GM19463 (cell line): ENCODE measurements at regions not wholly inside any gene's neighbourhood (a gene's known extent, or its start where the extent isn't known, plus 50 kb on each side); places are given as distances from the start of the nearest gene placed in this dataset.

Experiments
- ATAC-seq: cut with Tn5 transposase; IDR thresholded peaks from one replicate; pipeline ENCODE4 v1.9.1; 2021; ENCODE audit warnings: mild to moderate bottlenecking, moderate library complexity; ENCODE audit not compliant: unreplicated experiment

DNA sequence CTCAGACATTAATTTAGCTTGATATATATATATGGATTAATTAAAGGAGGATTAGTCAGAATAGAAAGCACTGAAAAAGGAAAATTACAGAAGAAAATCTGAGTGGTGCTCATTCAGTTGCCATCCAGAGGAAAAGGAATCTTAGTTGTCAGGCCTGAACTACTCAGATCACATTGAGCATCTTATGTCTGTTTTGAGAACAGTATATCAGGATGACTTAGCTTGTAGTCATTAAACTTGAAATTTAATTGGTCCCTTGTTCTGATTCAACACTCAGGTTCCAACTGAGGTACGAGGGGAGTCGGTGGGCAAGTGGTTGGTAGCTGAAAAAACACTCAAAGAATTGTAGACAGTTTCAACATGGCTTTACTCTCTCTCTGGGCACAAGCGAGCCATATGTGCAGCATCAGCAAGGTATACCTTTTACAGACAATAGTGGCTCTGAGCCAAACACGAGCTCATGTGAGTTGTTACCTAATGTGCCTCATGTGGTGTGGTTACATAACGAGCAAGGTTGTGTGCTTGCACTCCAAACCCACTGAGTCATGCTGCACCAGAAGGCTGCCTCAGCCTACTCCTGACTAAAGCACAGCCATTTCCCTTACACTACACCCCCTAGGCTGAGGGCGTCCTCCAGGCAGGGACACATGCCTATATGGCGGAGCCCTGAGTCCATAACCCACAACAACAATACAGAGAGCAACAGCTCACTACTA is 73.0 kb upstream of the HMGN3 start:
- ATAC-seq, result no peak

DNA sequence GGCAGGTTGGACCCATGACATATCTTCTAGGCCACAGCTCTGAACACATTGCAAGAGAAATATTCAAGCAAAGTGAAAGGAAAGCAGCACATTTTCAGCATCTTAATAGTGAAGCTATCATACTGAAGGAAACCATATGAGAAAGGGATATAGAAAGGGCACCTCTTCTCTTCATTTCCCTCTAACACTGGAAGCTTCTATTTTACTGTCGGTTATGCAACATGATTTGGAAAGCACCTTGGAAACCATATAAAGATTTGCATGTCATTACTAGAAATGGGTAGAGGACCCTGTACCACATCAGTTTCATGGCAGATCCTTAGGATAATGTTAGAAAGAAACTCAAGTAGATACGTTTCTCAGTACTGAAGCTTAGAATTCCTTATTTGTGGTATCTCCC is 70.5 kb upstream of the HMGN3 start:
- no peak for ATAC-seq

DNA sequence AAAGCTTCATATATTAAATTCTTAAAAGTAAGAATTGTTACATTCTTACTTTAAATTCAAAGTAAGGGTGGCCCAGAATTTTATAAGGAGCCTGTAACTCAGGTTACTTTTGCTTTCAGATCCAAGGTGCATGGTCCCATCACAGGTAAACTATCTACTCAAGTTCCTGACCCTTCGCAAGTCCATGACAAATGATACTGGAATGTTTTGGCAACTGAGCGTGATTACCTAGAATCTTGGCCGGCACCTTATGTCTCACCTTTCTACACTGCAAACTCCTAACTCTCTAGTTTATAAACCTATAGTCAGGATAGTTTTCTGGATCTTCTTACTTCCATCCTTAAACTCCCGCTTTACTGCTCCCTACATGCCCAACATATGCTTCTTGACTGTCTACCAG is 67.9 kb upstream of the HMGN3 start:
- ATAC-seq, result no peak

DNA sequence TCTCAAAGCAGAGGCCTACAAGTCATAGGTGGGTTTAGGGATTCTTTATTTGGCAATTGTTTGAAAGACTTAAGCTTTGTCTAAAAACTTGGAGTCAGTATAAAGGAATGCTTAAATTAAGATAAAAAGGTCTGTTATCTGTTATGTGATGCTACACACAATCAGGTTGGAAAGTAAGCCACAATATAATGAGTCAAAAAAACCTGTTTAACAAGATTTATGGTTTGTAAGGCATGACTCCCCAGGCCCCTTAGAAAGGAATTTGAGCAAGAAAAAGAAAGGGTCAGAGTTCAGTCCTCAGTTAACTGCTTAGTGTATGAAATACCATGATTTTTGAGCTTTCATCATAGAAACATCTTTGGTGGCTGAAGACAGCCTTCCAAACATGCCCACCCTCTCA is 66.8 kb upstream of the HMGN3 start:
- ATAC-seq, result no peak

DNA sequence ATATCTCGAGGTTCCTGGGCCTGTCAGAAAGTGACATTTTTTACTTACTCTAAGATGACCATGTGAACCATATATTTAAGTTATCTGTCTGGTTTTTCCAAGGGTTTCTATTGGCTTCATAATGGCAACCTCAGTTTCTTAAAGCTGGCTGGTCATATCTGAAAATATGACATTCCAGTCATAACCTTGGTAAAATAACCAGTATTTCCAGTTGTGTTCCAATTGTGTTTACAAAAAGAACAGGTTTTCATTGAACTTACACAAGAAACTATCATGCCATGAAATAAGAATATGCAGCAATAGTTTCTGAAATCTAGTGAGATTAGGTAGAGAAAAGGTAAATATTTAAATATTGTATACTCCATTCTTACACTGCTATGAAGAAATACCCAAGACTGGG is 61.7 kb upstream of the HMGN3 start:
- no peak for ATAC-seq
